SK-N-SH treated with all-trans-retinoic acid at 6 μM for 48 hours (cell line): ENCODE measurements at regions not wholly inside any gene's neighbourhood (a gene's known extent, or its start where the extent isn't known, plus 50 kb on each side); places are given as distances from the start of the nearest gene placed in this dataset.

Source experiments
- ATAC-seq: fragments of 200-7000 bp; cut with Tn5 transposase; 3 replicates; pipeline ENCODE4 v1.9.1; 2020; ENCODE audit warnings: mild to moderate bottlenecking, moderate library complexity
- ARNTL ChIP-seq: fragments of 450-650 bp; formaldehyde crosslinking; IDR thresholded peaks from 2 replicates; pipeline ENCODE4 v1.5.0; 2020; ENCODE audit warnings: low read depth, mild to moderate bottlenecking, moderate library complexity, borderline replicate concordance
- CREB5 ChIP-seq: fragments of 250-450 bp; sonication (Bioruptor Pico); IDR thresholded peaks from 2 replicates; pipeline ENCODE4 v1.5.1; 2020; ENCODE audit warnings: low read depth, mild to moderate bottlenecking, moderate library complexity
- CSDC2 ChIP-seq: fragments of 250-450 bp; sonication (Bioruptor Pico); IDR thresholded peaks from 2 replicates; pipeline ENCODE4 v1.5.0; 2020; ENCODE audit warnings: mild to moderate bottlenecking, moderate library complexity
- CSRNP3 ChIP-seq: fragments of 250-450 bp; sonication (Bioruptor Pico); IDR thresholded peaks from 2 replicates; pipeline ENCODE4 v1.5.1; 2021; ENCODE audit warnings: mild to moderate bottlenecking, moderate library complexity
- ESRRG ChIP-seq: fragments of 250-450 bp; sonication (Bioruptor Pico); IDR thresholded peaks from 2 replicates; pipeline ENCODE4 v1.6.1; 2021; ENCODE audit warnings: mild to moderate bottlenecking
- ISL1 ChIP-seq: fragments of 250-450 bp; sonication (Bioruptor Pico); IDR thresholded peaks from 2 replicates; pipeline ENCODE4 v2.1.2; 2022; ENCODE audit warnings: mild to moderate bottlenecking, moderate library complexity
- OSR1 ChIP-seq: fragments of 250-450 bp; sonication (Bioruptor Pico); IDR thresholded peaks from 2 replicates; pipeline ENCODE4 v1.8.0; 2022; ENCODE audit warnings: moderate library complexity, mild to moderate bottlenecking, inconsistent platforms
- PATZ1 ChIP-seq: fragments of 250-450 bp; sonication (Bioruptor Pico); IDR thresholded peaks from 2 replicates; pipeline ENCODE4 v1.8.0; 2020; ENCODE audit warnings: mild to moderate bottlenecking, moderate library complexity, borderline replicate concordance
- POU6F1 ChIP-seq: fragments of 250-450 bp; sonication (Bioruptor Pico); IDR thresholded peaks from 2 replicates; pipeline ENCODE4 v1.8.0; 2021; ENCODE audit warnings: low read depth, mild to moderate bottlenecking, moderate library complexity, borderline replicate concordance
- PPARA ChIP-seq: fragments of 250-450 bp; sonication (Bioruptor Pico); IDR thresholded peaks from 2 replicates; pipeline ENCODE4 v1.5.0; 2020; ENCODE audit warnings: mild to moderate bottlenecking, borderline replicate concordance
- RARB ChIP-seq: fragments of 250-450 bp; sonication (Bioruptor Pico); IDR thresholded peaks from 2 replicates; pipeline ENCODE4 v1.8.0; 2021; ENCODE audit warnings: mild to moderate bottlenecking, moderate library complexity
- SNAI2 ChIP-seq: fragments of 250-450 bp; sonication (Bioruptor Pico); IDR thresholded peaks from 2 replicates; pipeline ENCODE4 v1.5.0; 2020; ENCODE audit warnings: mild to moderate bottlenecking, moderate library complexity
- TCF4 ChIP-seq: fragments of 250-450 bp; sonication (Bioruptor Pico); IDR thresholded peaks from 2 replicates; pipeline ENCODE4 v1.8.0; 2021; ENCODE audit warnings: mild to moderate bottlenecking, moderate library complexity, borderline replicate concordance
- TOX ChIP-seq: fragments of 250-450 bp; sonication (Bioruptor Pico); IDR thresholded peaks from 2 replicates; pipeline ENCODE4 v1.8.0; 2021; ENCODE audit warnings: mild to moderate bottlenecking, moderate library complexity, borderline replicate concordance
- ZC3H10 ChIP-seq: fragments of 250-450 bp; sonication (Bioruptor Pico); IDR thresholded peaks from 2 replicates; pipeline ENCODE4 v1.5.1; 2021; ENCODE audit warnings: mild to moderate bottlenecking, moderate library complexity
- ZFP3 ChIP-seq: fragments of 250-450 bp; sonication (Bioruptor Pico); IDR thresholded peaks from 2 replicates; pipeline ENCODE4 v1.5.0; 2020; ENCODE audit warnings: mild to moderate bottlenecking, moderate library complexity
- ZFP30 ChIP-seq: fragments of 450-650 bp; formaldehyde crosslinking; IDR thresholded peaks from 2 replicates; pipeline ENCODE4 v1.5.0; 2022; ENCODE audit warnings: mild to moderate bottlenecking, moderate library complexity
- ZNF565 ChIP-seq: fragments of 450-650 bp; formaldehyde crosslinking; conservative IDR thresholded peaks from 2 replicates; pipeline ENCODE4 v1.5.0; 2020; ENCODE audit warnings: low read depth, mild to moderate bottlenecking, moderate library complexity
- ZNF70 ChIP-seq: fragments of 450-650 bp; formaldehyde crosslinking; IDR thresholded peaks from 2 replicates; pipeline ENCODE4 v1.5.0; 2020; ENCODE audit warnings: mild to moderate bottlenecking, moderate library complexity
- ZNF8 ChIP-seq: fragments of 450-650 bp; formaldehyde crosslinking; IDR thresholded peaks from 2 replicates; pipeline ENCODE4 v1.5.0; 2020; ENCODE audit warnings: mild to moderate bottlenecking, moderate library complexity

- no peak for TF ChIP-seq ZFP30
- no peak for TF ChIP-seq PPARA (CRISPR knock-in tag)
- no peak for TF ChIP-seq CREB5 (CRISPR knock-in tag)
- no peak for TF ChIP-seq ZC3H10 (CRISPR knock-in tag)
- TF ChIP-seq ESRRG (CRISPR knock-in tag) = no peak
- no peak for TF ChIP-seq ISL1 (CRISPR knock-in tag)
- no peak for TF ChIP-seq ZNF8 (CRISPR knock-in tag)
- no peak for TF ChIP-seq CSDC2 (CRISPR knock-in tag)
- no peak for TF ChIP-seq ARNTL (CRISPR knock-in tag)
- TF ChIP-seq TOX (CRISPR knock-in tag) = no peak
- ATAC-seq = no peak
Observed at GRCh38 chr4:77465271-77465670, 140.3 kb upstream of the CXCL13 start.

- TF ChIP-seq ZFP30 = no peak
- no peak for TF ChIP-seq RARB (CRISPR knock-in tag)
- no peak for TF ChIP-seq TCF4
- TF ChIP-seq OSR1 (CRISPR knock-in tag) = no peak
- ATAC-seq = no peak
Observed at GRCh38 chr4:77466430-77466829, 139.2 kb upstream of the CXCL13 start.

GRCh38 chr4:77471821-77472495, 133.7 kb upstream of the CXCL13 start:
- TF ChIP-seq CSRNP3 (CRISPR knock-in tag) = no peak
- no peak for TF ChIP-seq ZC3H10 (CRISPR knock-in tag)
- no peak for ATAC-seq

- TF ChIP-seq RARB (CRISPR knock-in tag) = no peak
- TF ChIP-seq PATZ1 (CRISPR knock-in tag) = no peak
- TF ChIP-seq ZFP3 (CRISPR knock-in tag) = no peak
- no peak for TF ChIP-seq CSRNP3 (CRISPR knock-in tag)
- no peak for TF ChIP-seq ISL1 (CRISPR knock-in tag)
- TF ChIP-seq CSDC2 (CRISPR knock-in tag) = no peak
- TF ChIP-seq ESRRG (CRISPR knock-in tag) = no peak
- TF ChIP-seq ARNTL (CRISPR knock-in tag) = no peak
- no peak for TF ChIP-seq SNAI2 (CRISPR knock-in tag)
- no peak for TF ChIP-seq ZNF565
- no peak for TF ChIP-seq ZNF70 (CRISPR knock-in tag)
- TF ChIP-seq POU6F1 = no peak
- TF ChIP-seq CREB5 (CRISPR knock-in tag) = no peak
- no peak for ATAC-seq
Observed at GRCh38 chr4:77473509-77473908, 132.1 kb upstream of the CXCL13 start.
